ENCODE measurements at regions not wholly inside any gene's neighbourhood (a gene's known extent, or its start where the extent isn't known, plus 50 kb on each side); places are given as distances from the start of the nearest gene placed in this dataset.

GRCh38 chr5:165631235-165631634, 2125.8 kb downstream of the MAT2B start:
- Histone ChIP-seq H3K4me1 (ENCODE audit: control insufficient read depth, insufficient read depth, low read length) (no peaks in the 10 kb centered on the region), H4K20me1 (ENCODE audit: control insufficient read depth, insufficient read depth) (no peaks in the 10 kb centered on the region), H3K9me3 (replicated peaks; ENCODE audit: control insufficient read depth, insufficient read depth, low read length) (no peaks in the 10 kb centered on the region), H3K79me2 (ENCODE audit: control insufficient read depth, insufficient read depth, low read length) (no peaks in the 10 kb centered on the region), H3K27me3 (replicated peaks in 1 of 2; ENCODE audit: control insufficient read depth in 2 of 2, insufficient read depth in 2 of 2, low read length in 1 of 2) (no peaks in the 10 kb centered on the region), H3K9ac (ENCODE audit: control insufficient read depth, insufficient read depth, low read length) (no peak overlapping the region), H3K36me3 (ENCODE audit: control insufficient read depth in 2 of 2, insufficient read depth in 2 of 2, low read length in 1 of 2) (no peaks in the 10 kb centered on the region), H3K4me3 (no peak overlapping the region), H3K27ac (ENCODE audit: control insufficient read depth, insufficient read depth) (no peak overlapping the region), H2AFZ (ENCODE audit: control insufficient read depth, low read depth, low read length) (no peak overlapping the region), H3K4me2 (ENCODE audit: control insufficient read depth, insufficient read depth) (no peak overlapping the region)
- FAIRE-seq: no peak
- RAD21 ChIA-PET (ENCODE audit: unreplicated experiment): no interaction called here
- 0% methylated on average over 1 of the region's 1 CpG for WGBS (ENCODE audit: insufficient coverage, insufficient replicate concordance, low lambda C conversion rate, missing lambda C conversion rate)
- ATAC-seq: no peak
- no peak for DNase-seq (ENCODE audit: low read depth, low spot score)
- TF ChIP-seq MTA2 (IDR thresholded peaks at IDR 0.05; ENCODE audit: low read depth) (no peak), IKZF2 (IDR thresholded peaks at IDR 0.05) (no peak)
- BruUV-seq (replicated peaks): no TSS peak
- SMC1A ChIA-PET (ENCODE audit: uncharacterized antibody, unreplicated experiment): interaction anchor here (0.7 to 1.7 kb wide), 4 partner anchors 9 to 39 kb away, joined by 3 to 8 read pairs (median 3); no protein-coding TSS in a partner anchor
- CTCF ChIA-PET: interaction anchor here (0.6 to 4.7 kb wide), 11 partner anchors 11 to 1603 kb away, joined by 3 to 38 read pairs (median 5); no protein-coding TSS in a partner anchor
- in situ Hi-C loops (cut with MboI) (no loop called here), intact Hi-C loops (cut with micrococcal nuclease; ENCODE audit: unreplicated experiment) (loop anchor here (2.0 to 5.0 kb wide), 2 partner anchors 251 to 1418 kb away; no protein-coding TSS in a partner anchor)
- POLR2A ChIA-PET: no interaction called here

DNA sequence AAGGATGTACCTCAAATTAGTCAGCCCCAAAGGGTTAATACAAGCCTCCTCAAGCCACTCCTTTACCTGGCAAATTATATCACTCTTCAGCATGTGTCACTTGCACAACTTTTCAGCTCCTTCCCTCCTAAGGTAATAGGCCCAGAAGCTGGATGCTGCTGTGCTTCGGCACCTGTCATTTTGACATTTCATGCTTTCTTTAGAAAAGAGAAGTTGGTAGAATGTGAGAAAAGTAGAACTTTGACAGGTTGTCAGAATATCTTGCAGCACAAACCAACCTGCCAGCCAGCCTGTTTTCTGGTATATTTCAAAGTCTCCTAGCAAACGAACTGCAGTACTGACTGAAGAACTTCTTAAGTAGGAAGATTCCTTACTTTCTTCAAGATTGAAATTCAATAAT, 2136.9 kb downstream of the MAT2B start:
- no peaks in the 10 kb centered on the region for H3K27me3 ChIP-seq (replicated peaks in 1 of 2; ENCODE audit: control insufficient read depth in 2 of 2, insufficient read depth in 2 of 2, low read length in 1 of 2)
- no peaks in the 10 kb centered on the region for H3K9me3 ChIP-seq (replicated peaks; ENCODE audit: control insufficient read depth, insufficient read depth, low read length)
- ChIA-PET CTCF (interaction anchor here (1.7 kb wide), 1 partner anchor 12 kb away, joined by 5 read pairs; no protein-coding TSS in a partner anchor), POLR2A (no interaction called here), RAD21 (ENCODE audit: unreplicated experiment) (no interaction called here), SMC1A (ENCODE audit: uncharacterized antibody, unreplicated experiment) (interaction anchor here (0.8 to 0.9 kb wide), 2 partner anchors 10 to 16 kb away, joined by 3 read pairs; no protein-coding TSS in a partner anchor)
- no peak overlapping the region for H2AFZ ChIP-seq (ENCODE audit: control insufficient read depth, low read depth, low read length)
- H3K36me3 ChIP-seq (ENCODE audit: control insufficient read depth in 2 of 2, insufficient read depth in 2 of 2, low read length in 1 of 2): no peaks in the 10 kb centered on the region
- 3% methylated on average over 2 of the region's 2 CpGs for WGBS (ENCODE audit: insufficient coverage, insufficient replicate concordance, low lambda C conversion rate, missing lambda C conversion rate)
- H3K4me1 ChIP-seq (ENCODE audit: control insufficient read depth, insufficient read depth, low read length): no peaks in the 10 kb centered on the region
- no peak for FAIRE-seq
- H4K20me1 ChIP-seq (ENCODE audit: control insufficient read depth, insufficient read depth): no peaks in the 10 kb centered on the region
- intact Hi-C loops (cut with micrococcal nuclease; ENCODE audit: unreplicated experiment) (no loop called here), in situ Hi-C loops (cut with MboI) (no loop called here)
- no TSS peak for BruUV-seq (replicated peaks)
- H3K79me2 ChIP-seq (ENCODE audit: control insufficient read depth, insufficient read depth, low read length): no peaks in the 10 kb centered on the region
- H3K4me2 ChIP-seq (ENCODE audit: control insufficient read depth, insufficient read depth): no peak overlapping the region
- ATAC-seq: no peak
- H3K4me3 ChIP-seq: no peak overlapping the region
- DNase-seq (ENCODE audit: low read depth, low spot score): no peak
- H3K9ac ChIP-seq (ENCODE audit: control insufficient read depth, insufficient read depth, low read length): no peak overlapping the region
- H3K27ac ChIP-seq (ENCODE audit: control insufficient read depth, insufficient read depth): no peak overlapping the region
- TF ChIP-seq, protein P1, sequence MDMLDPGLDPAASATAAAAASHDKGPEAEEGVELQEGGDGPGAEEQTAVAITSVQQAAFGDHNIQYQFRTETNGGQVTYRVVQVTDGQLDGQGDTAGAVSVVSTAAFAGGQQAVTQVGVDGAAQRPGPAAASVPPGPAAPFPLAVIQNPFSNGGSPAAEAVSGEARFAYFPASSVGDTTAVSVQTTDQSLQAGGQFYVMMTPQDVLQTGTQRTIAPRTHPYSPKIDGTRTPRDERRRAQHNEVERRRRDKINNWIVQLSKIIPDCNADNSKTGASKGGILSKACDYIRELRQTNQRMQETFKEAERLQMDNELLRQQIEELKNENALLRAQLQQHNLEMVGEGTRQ (IDR thresholded peaks at IDR 0.05; ENCODE audit: borderline replicate concordance, low read depth, low read length): no peak
- TF ChIP-seq DPF2 (IDR thresholded peaks at IDR 0.05) (no peak), GABPA (IDR thresholded peaks at IDR 0.05; ENCODE audit: low read depth) (no peak), ZNF217 (IDR thresholded peaks at IDR 0.05) (no peak), CTCF (IDR thresholded peaks at IDR 0.05 in 2 of 3, conservative IDR thresholded peaks at IDR 0.05 in 1 of 3; ENCODE audit: control insufficient read depth in 2 of 3, extremely low read depth in 1 of 3, insufficient read depth in 1 of 3, low read depth in 3 of 3, low read length in 3 of 3) (no peak), MXI1 (IDR thresholded peaks at IDR 0.05; ENCODE audit: low read depth, low read length) (no peak), LARP7 (IDR thresholded peaks at IDR 0.05) (no peak), TARDBP (IDR thresholded peaks at IDR 0.05; ENCODE audit: borderline replicate concordance) (no peak), HSF1 (IDR thresholded peaks at IDR 0.05; ENCODE audit: low read depth, low read length) (no peak)
- TF ChIP-seq, protein P2, sequence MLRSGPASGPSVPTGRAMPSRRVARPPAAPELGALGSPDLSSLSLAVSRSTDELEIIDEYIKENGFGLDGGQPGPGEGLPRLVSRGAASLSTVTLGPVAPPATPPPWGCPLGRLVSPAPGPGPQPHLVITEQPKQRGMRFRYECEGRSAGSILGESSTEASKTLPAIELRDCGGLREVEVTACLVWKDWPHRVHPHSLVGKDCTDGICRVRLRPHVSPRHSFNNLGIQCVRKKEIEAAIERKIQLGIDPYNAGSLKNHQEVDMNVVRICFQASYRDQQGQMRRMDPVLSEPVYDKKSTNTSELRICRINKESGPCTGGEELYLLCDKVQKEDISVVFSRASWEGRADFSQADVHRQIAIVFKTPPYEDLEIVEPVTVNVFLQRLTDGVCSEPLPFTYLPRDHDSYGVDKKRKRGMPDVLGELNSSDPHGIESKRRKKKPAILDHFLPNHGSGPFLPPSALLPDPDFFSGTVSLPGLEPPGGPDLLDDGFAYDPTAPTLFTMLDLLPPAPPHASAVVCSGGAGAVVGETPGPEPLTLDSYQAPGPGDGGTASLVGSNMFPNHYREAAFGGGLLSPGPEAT (IDR thresholded peaks at IDR 0.05; ENCODE audit: low read depth): no peak

Data from GM12878 (cell line).